ENCODE measurements at regions not wholly inside any gene's neighbourhood (a gene's known extent, or its start where the extent isn't known, plus 50 kb on each side); places are given as distances from the start of the nearest gene placed in this dataset.

DNA sequence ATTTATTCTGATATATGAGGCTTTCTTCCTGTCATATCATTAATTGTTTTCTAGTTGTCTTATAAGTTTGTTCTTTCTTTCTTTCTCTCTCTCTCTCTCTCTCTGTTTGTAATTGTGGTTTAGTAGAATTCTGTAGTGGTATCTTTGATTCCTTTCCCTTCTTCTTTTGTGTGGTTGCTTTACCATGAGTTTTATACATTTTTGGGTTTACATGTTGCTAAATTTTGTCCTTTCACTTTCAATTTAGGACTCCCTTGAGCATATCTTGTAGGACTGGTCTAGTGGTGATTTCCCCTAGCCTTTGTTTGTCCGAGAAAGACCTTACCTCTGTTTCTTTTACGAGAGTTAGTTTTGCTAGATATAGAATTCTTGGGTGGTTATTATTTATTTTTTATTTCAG lies 162.3 kb upstream of the CHRM3 start:
- no peak overlapping the region for H3K27ac Mint-ChIP-seq
- no peak for DNase-seq (ENCODE audit: low spot score)
- H3K4me3 Mint-ChIP-seq, result no peak overlapping the region
- H3K27me3 Mint-ChIP-seq (ENCODE audit: low read depth), result peaks cover 3% of the 10 kb centered on the region
- no peak for ATAC-seq
- POLR2A ChIA-PET, result no interaction called here
- H3K9me3 Mint-ChIP-seq, result peaks cover 65% of the 10 kb centered on the region
- TF ChIP-seq NFE2L1 (CRISPR knock-in tag; IDR thresholded peaks at IDR 0.05) (no peak), ATF3 (CRISPR knock-in tag; conservative IDR thresholded peaks at IDR 0.05) (no peak), TP53 (CRISPR knock-in tag; IDR thresholded peaks at IDR 0.05) (no peak), ZNF416 (CRISPR knock-in tag; IDR thresholded peaks at IDR 0.05) (no peak), ZBTB21 (CRISPR knock-in tag; IDR thresholded peaks at IDR 0.05; ENCODE audit: borderline replicate concordance) (no peak), ZSCAN18 (CRISPR knock-in tag; IDR thresholded peaks at IDR 0.05) (no peak), ZNF219 (CRISPR knock-in tag; IDR thresholded peaks at IDR 0.05; ENCODE audit: borderline replicate concordance) (no peak)
- TF ChIP-seq, protein P1, sequence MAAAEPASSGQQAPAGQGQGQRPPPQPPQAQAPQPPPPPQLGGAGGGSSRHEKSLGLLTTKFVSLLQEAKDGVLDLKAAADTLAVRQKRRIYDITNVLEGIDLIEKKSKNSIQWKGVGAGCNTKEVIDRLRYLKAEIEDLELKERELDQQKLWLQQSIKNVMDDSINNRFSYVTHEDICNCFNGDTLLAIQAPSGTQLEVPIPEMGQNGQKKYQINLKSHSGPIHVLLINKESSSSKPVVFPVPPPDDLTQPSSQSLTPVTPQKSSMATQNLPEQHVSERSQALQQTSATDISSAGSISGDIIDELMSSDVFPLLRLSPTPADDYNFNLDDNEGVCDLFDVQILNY (CRISPR knock-in tag; IDR thresholded peaks at IDR 0.05), result no peak
- TF ChIP-seq, protein P2, sequence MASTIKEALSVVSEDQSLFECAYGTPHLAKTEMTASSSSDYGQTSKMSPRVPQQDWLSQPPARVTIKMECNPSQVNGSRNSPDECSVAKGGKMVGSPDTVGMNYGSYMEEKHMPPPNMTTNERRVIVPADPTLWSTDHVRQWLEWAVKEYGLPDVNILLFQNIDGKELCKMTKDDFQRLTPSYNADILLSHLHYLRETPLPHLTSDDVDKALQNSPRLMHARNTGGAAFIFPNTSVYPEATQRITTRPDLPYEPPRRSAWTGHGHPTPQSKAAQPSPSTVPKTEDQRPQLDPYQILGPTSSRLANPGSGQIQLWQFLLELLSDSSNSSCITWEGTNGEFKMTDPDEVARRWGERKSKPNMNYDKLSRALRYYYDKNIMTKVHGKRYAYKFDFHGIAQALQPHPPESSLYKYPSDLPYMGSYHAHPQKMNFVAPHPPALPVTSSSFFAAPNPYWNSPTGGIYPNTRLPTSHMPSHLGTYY (CRISPR knock-in tag; IDR thresholded peaks at IDR 0.05), result no peak
- TF ChIP-seq, protein P3, sequence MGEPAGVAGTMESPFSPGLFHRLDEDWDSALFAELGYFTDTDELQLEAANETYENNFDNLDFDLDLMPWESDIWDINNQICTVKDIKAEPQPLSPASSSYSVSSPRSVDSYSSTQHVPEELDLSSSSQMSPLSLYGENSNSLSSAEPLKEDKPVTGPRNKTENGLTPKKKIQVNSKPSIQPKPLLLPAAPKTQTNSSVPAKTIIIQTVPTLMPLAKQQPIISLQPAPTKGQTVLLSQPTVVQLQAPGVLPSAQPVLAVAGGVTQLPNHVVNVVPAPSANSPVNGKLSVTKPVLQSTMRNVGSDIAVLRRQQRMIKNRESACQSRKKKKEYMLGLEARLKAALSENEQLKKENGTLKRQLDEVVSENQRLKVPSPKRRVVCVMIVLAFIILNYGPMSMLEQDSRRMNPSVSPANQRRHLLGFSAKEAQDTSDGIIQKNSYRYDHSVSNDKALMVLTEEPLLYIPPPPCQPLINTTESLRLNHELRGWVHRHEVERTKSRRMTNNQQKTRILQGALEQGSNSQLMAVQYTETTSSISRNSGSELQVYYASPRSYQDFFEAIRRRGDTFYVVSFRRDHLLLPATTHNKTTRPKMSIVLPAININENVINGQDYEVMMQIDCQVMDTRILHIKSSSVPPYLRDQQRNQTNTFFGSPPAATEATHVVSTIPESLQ (CRISPR knock-in tag; IDR thresholded peaks at IDR 0.05), result no peak
- TF ChIP-seq, protein P4, sequence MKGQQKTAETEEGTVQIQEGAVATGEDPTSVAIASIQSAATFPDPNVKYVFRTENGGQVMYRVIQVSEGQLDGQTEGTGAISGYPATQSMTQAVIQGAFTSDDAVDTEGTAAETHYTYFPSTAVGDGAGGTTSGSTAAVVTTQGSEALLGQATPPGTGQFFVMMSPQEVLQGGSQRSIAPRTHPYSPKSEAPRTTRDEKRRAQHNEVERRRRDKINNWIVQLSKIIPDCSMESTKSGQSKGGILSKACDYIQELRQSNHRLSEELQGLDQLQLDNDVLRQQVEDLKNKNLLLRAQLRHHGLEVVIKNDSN (CRISPR knock-in tag; IDR thresholded peaks at IDR 0.05), result no peak
- CTCF ChIA-PET, result no interaction called here
- peaks cover 50% of the 10 kb centered on the region for H3K36me3 Mint-ChIP-seq
- no peaks in the 10 kb centered on the region for H3K4me1 Mint-ChIP-seq

- H3K27ac Mint-ChIP-seq, result no peak overlapping the region
- TF ChIP-seq ESRRA (CRISPR knock-in tag; IDR thresholded peaks at IDR 0.05; ENCODE audit: borderline replicate concordance) (no peak), ETV6 (CRISPR knock-in tag; IDR thresholded peaks at IDR 0.05) (no peak), NR3C1 (CRISPR knock-in tag; conservative IDR thresholded peaks at IDR 0.05; ENCODE audit: low read depth) (no peak), NFYB (CRISPR knock-in tag; conservative IDR thresholded peaks at IDR 0.05; ENCODE audit: low read depth) (no peak), NFATC4 (CRISPR knock-in tag; IDR thresholded peaks at IDR 0.05) (no peak), SMAD4 (CRISPR knock-in tag; IDR thresholded peaks at IDR 0.05) (no peak)
- ChIA-PET POLR2A (interaction anchor here (0.6 kb wide), 1 partner anchor 1604 kb away, joined by 5 read pairs; no protein-coding TSS in a partner anchor), CTCF (no interaction called here)
- H3K9me3 Mint-ChIP-seq, result peaks cover 65% of the 10 kb centered on the region
- DNase-seq (ENCODE audit: low spot score) (no peak), ATAC-seq (no peak)
- peaks cover 3% of the 10 kb centered on the region for H3K27me3 Mint-ChIP-seq (ENCODE audit: low read depth)
- H3K4me1 Mint-ChIP-seq, result no peaks in the 10 kb centered on the region
- H3K4me3 Mint-ChIP-seq, result no peak overlapping the region
- peaks cover 50% of the 10 kb centered on the region for H3K36me3 Mint-ChIP-seq
Observed at GRCh38 chr1:239222999-239223398, 163.4 kb upstream of the CHRM3 start.

DNA sequence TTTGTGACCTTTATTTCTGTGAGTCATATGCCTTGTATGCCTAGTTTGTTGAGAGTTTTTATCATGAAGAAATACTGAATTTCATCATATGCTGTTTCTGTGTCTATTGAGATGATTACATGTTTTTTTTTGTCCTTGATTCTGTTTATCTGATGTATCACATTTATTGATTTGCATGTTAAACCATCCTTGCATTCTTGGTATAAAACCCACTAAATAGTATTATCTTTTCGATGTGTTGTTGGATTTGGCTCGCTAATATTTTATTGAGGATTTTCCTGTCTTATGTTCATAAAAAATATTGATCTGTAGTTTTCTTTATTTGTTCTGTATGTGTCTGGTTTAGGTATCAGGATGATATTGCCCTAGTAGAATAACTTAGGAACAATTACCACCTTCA lies 164.7 kb upstream of the CHRM3 start:
- no peak for ATAC-seq
- Mint-ChIP-seq H3K27me3 (ENCODE audit: low read depth) (peaks cover 3% of the 10 kb centered on the region), H3K27ac (no peak overlapping the region), H3K9me3 (peaks cover 55% of the 10 kb centered on the region), H3K36me3 (peaks cover 50% of the 10 kb centered on the region), H3K4me3 (no peak overlapping the region), H3K4me1 (no peaks in the 10 kb centered on the region)
- ChIA-PET CTCF (no interaction called here), POLR2A (no interaction called here)
- DNase-seq (ENCODE audit: low spot score), result no peak
- TF ChIP-seq KAT7 (CRISPR knock-in tag; IDR thresholded peaks at IDR 0.05; ENCODE audit: borderline replicate concordance) (no peak), ZNF416 (CRISPR knock-in tag; IDR thresholded peaks at IDR 0.05) (no peak), E2F1 (CRISPR knock-in tag; IDR thresholded peaks at IDR 0.05) (no peak), GRHL2 (CRISPR knock-in tag; IDR thresholded peaks at IDR 0.05; ENCODE audit: insufficient replicate concordance, severe bottlenecking) (no peak), ZNF396 (CRISPR knock-in tag; IDR thresholded peaks at IDR 0.05; ENCODE audit: borderline replicate concordance) (no peak), FOXP4 (CRISPR knock-in tag; IDR thresholded peaks at IDR 0.05) (no peak), CREM (CRISPR knock-in tag; IDR thresholded peaks at IDR 0.05) (no peak), RELA (CRISPR knock-in tag; IDR thresholded peaks at IDR 0.05; ENCODE audit: borderline replicate concordance) (no peak), ZNF423 (CRISPR knock-in tag; IDR thresholded peaks at IDR 0.05) (no peak)
